Esophagus mucosa (tissue), 1 donor: ENCODE measurements at regions not wholly inside any gene's neighbourhood (a gene's known extent, or its start where the extent isn't known, plus 50 kb on each side); places are given as distances from the start of the nearest gene placed in this dataset.
"Not testable (repeated sequence)": the region's sequence is repeated elsewhere in the genome, so short reads cannot be mapped to it uniquely, and the experiment has no call there.

ENCODE experiments used
- ATAC-seq: fragments of 200-7000 bp; cut with Tn5 transposase; one replicate; pipeline ENCODE4 v1.9.1; 2020
- donor health status: DM: yes; HTN: yes; CAD: no.

GRCh38 chr2:184256611-184257010 lies 341.7 kb upstream of the ZNF804A start:
- ATAC-seq: no peak

GRCh38 chr2:184261331-184261730 lies 337.0 kb upstream of the ZNF804A start:
- ATAC-seq: no peak

GRCh38 chr2:184261818-184262217 lies 336.5 kb upstream of the ZNF804A start:
- no peak for ATAC-seq

- ATAC-seq: no peak
These were observed 329.3 kb upstream of the ZNF804A start for GRCh38 chr2:184268900-184269477.

GRCh38 chr2:184270660-184271059 lies 327.7 kb upstream of the ZNF804A start:
- ATAC-seq: no peak

- no peak for ATAC-seq
These were observed 326.3 kb upstream of the ZNF804A start for GRCh38 chr2:184272056-184272455.

GRCh38 chr2:184294831-184295230 lies 303.5 kb upstream of the ZNF804A start:
- ATAC-seq: no peak

- no peak for ATAC-seq
These were observed 301.2 kb upstream of the ZNF804A start for GRCh38 chr2:184297085-184297484.

GRCh38 chr2:184302506-184302905 lies 295.8 kb upstream of the ZNF804A start:
- no peak for ATAC-seq

- ATAC-seq: no peak
These were observed 294.3 kb upstream of the ZNF804A start for GRCh38 chr2:184304006-184304405.

- no peak for ATAC-seq
These were observed 293.2 kb upstream of the ZNF804A start for GRCh38 chr2:184305105-184305504.

- no peak for ATAC-seq
These were observed 289.6 kb upstream of the ZNF804A start for GRCh38 chr2:184308706-184309105.

- no peak for ATAC-seq
These were observed 285.4 kb upstream of the ZNF804A start for GRCh38 chr2:184312970-184313369.

GRCh38 chr2:184314829-184315228 lies 283.5 kb upstream of the ZNF804A start:
- no peak for ATAC-seq

GRCh38 chr2:184316921-184317320 lies 281.4 kb upstream of the ZNF804A start:
- no peak for ATAC-seq

- ATAC-seq: no peak
These were observed 275.7 kb upstream of the ZNF804A start for GRCh38 chr2:184322615-184323014.

GRCh38 chr2:184326066-184326465 lies 272.3 kb upstream of the ZNF804A start:
- no peak for ATAC-seq

GRCh38 chr2:184327805-184328204 lies 270.5 kb upstream of the ZNF804A start:
- not testable (repeated sequence) for ATAC-seq

- ATAC-seq: not testable (repeated sequence)
These were observed 267.8 kb upstream of the ZNF804A start for GRCh38 chr2:184330561-184330960.

GRCh38 chr2:184336688-184337087 lies 261.6 kb upstream of the ZNF804A start:
- no peak for ATAC-seq

- no peak for ATAC-seq
These were observed 259.6 kb upstream of the ZNF804A start for GRCh38 chr2:184338771-184339170.

- no peak for ATAC-seq
These were observed 258.4 kb upstream of the ZNF804A start for GRCh38 chr2:184339966-184340365.

GRCh38 chr2:184346338-184346862 lies 251.9 kb upstream of the ZNF804A start:
- ATAC-seq: no peak

- ATAC-seq: no peak
These were observed 247.2 kb upstream of the ZNF804A start for GRCh38 chr2:184351126-184351525.

GRCh38 chr2:184357033-184357432 lies 241.3 kb upstream of the ZNF804A start:
- ATAC-seq: no peak
